ENCODE measurements at regions not wholly inside any gene's neighbourhood (a gene's known extent, or its start where the extent isn't known, plus 50 kb on each side); places are given as distances from the start of the nearest gene placed in this dataset.

DNA sequence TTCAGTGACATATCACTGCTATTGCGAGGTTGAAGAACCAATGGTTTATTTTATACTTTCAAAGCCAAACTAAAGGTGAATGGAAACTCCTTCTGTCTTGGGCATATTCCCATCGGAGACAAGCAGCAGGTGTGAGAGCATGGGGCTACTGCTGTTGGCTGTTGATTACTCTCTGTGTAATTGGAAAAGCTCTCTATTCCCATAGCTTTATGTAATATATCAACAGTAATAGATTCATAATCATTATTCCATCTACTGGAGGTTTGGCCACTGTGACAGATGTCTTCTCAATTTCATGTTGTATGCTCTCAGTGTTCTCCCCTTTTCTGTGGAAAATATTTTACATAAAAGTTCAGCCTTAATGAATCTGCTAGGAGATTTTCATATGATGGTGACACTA is 352.0 kb downstream of the BTG1 start:
- Histone ChIP-seq H3K4me3 (no peak overlapping the region), H3K27ac (no peak overlapping the region)
- TF ChIP-seq, protein P1, sequence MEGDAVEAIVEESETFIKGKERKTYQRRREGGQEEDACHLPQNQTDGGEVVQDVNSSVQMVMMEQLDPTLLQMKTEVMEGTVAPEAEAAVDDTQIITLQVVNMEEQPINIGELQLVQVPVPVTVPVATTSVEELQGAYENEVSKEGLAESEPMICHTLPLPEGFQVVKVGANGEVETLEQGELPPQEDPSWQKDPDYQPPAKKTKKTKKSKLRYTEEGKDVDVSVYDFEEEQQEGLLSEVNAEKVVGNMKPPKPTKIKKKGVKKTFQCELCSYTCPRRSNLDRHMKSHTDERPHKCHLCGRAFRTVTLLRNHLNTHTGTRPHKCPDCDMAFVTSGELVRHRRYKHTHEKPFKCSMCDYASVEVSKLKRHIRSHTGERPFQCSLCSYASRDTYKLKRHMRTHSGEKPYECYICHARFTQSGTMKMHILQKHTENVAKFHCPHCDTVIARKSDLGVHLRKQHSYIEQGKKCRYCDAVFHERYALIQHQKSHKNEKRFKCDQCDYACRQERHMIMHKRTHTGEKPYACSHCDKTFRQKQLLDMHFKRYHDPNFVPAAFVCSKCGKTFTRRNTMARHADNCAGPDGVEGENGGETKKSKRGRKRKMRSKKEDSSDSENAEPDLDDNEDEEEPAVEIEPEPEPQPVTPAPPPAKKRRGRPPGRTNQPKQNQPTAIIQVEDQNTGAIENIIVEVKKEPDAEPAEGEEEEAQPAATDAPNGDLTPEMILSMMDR (IDR thresholded peaks at IDR 0.05) = no peak
- no peak for DNase-seq (ENCODE audit: low spot score)

DNA sequence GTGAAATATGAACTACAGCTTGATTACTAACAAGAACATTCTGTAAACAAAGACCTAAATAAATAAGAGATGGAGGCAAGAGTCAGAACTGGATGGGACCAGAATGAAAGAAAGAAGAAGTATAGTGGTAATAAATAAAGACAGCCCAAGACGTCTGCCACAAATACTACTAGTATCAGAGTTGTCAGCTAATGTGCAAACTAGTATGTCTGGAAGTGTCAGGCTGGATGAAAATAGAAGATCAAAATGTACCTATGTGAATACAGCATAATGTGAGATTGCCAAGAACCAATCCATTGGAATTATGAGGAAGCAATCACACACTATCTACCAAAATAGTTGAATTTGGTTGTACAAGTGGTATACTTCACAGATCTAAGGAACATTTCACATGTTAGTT is 353.0 kb downstream of the BTG1 start:
- no peak for DNase-seq (ENCODE audit: low spot score)

GRCh38 chr12:91786499-91787272 is 359.0 kb downstream of the BTG1 start:
- TF ChIP-seq, protein P1 (IDR thresholded peaks at IDR 0.05) = no peak
- Histone ChIP-seq H3K27ac (no peak overlapping the region), H3K4me3 (no peak overlapping the region)
- DNase-seq (ENCODE audit: low spot score) = no peak

More for the DNA sequence above, 353.0 kb downstream of the BTG1 start:
- no peak overlapping the region for H3K27ac ChIP-seq
- H3K4me3 ChIP-seq = no peak overlapping the region
- TF ChIP-seq, protein P1 (IDR thresholded peaks at IDR 0.05) = no peak

- H3K4me3 ChIP-seq = no peak overlapping the region
- H3K27ac ChIP-seq = no peak overlapping the region
- TF ChIP-seq, protein P1 (IDR thresholded peaks at IDR 0.05) = no peak
- no peak for DNase-seq (ENCODE audit: low spot score)
These were observed 359.8 kb downstream of the BTG1 start for GRCh38 chr12:91785655-91786498.

DNA sequence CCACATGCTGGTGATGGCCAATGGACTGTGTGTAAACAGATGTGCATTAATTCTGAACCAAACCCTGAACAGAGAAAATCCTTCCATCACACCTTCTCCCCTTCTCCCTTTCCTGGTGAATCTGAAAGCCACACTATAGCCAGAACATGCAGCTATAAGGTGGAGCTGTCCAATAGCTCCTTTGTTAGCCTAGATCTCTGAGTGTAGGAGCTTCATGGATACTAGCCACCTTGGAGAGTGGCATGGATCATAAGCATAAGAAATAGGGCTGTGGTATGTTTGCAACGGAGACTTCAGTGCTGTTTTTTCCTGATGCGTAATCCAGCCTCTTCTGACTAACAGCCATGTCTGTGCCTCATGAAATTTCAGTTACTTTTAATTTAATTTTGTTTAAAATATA is 364.5 kb downstream of the BTG1 start:
- DNase-seq (ENCODE audit: low spot score) = no peak
- TF ChIP-seq, protein P1 (IDR thresholded peaks at IDR 0.05) = no peak
- Histone ChIP-seq H3K27ac (no peak overlapping the region), H3K4me3 (no peak overlapping the region)

DNA sequence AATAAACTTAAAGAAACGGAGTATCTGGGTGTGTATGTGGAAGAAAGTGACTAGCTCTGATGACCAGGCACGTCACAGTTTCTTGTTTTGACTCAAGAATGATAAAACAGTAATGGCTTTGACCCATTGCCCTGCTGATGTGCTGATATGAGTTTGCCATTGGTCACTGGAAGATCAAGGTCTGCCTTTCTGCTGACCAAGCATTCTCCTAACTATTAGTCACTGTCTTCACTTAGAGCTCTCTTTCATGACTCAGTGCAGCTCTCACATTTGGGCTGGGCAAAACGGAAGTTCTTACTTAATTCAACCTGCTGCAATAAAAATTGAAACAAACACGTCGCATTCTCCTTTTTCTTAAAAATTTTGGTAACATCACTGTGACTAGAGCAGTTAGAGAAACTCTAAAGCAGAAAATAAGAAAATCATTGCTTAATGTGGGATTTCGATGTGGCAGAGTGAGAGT is 366.7 kb downstream of the BTG1 start:
- TF ChIP-seq, protein P1 (IDR thresholded peaks at IDR 0.05) = no peak
- DNase-seq (ENCODE audit: low spot score) = no peak
- H3K27ac ChIP-seq = no peak overlapping the region
- no peak overlapping the region for H3K4me3 ChIP-seq
